DOHH2 (cell line): ENCODE measurements at regions not wholly inside any gene's neighbourhood (a gene's known extent, or its start where the extent isn't known, plus 50 kb on each side); places are given as distances from the start of the nearest gene placed in this dataset.

Source experiments
- H3F3A ChIP-seq: fragments of 200-600 bp; sonication (generic), shearing (Covaris generic); 2 replicates; pipeline ENCODE4 v1.6.0; 2016; ENCODE audit warnings: antibody characterized with exemption, mild to moderate bottlenecking; ENCODE audit not compliant: control insufficient read depth, insufficient read depth
- H3K27ac ChIP-seq: fragments of 200-600 bp; sonication (generic); 2 replicates; pipeline ENCODE4 v1.5.1; 2014; ENCODE audit warnings: low read depth, mild to moderate bottlenecking, low read length, moderate library complexity
- H3K27me3 ChIP-seq: fragments of 200-600 bp; sonication (generic); 2 replicates; pipeline ENCODE4 v1.6.1; 2014; ENCODE audit warnings: mild to moderate bottlenecking, low read length, mixed read lengths; ENCODE audit not compliant: control insufficient read depth
- H3K36me3 ChIP-seq: fragments of 200-600 bp; sonication (generic); 2 replicates; pipeline ENCODE4 v1.6.1; 2014; ENCODE audit warnings: mild to moderate bottlenecking, low read length, moderate library complexity, mixed read lengths; ENCODE audit not compliant: control insufficient read depth
- H3K4me1 ChIP-seq: fragments of 200-600 bp; sonication (generic); 2 replicates; pipeline ENCODE4 v1.6.1; 2014; ENCODE audit warnings: mild to moderate bottlenecking, low read length, mixed read lengths; ENCODE audit not compliant: control insufficient read depth
- H3K4me2 ChIP-seq: fragments of 200-600 bp; sonication (generic); 2 replicates; pipeline ENCODE4 v1.6.0; 2014; ENCODE audit warnings: mild to moderate bottlenecking, low read length, moderate library complexity
- H3K4me3 ChIP-seq: fragments of 200-600 bp; sonication (generic); 2 replicates; pipeline ENCODE4 v1.5.1; 2014; ENCODE audit warnings: mild to moderate bottlenecking, low read length, mixed read lengths
- H3K79me2 ChIP-seq: fragments of 200-600 bp; sonication (generic); 2 replicates; pipeline ENCODE4 v1.6.1; 2014; ENCODE audit warnings: mild to moderate bottlenecking, low read length, mixed read lengths; ENCODE audit not compliant: control insufficient read depth
- H3K9me2 ChIP-seq: fragments of 200-600 bp; sonication (generic); replicated peaks from 2 replicates; pipeline ENCODE4 v1.6.1; 2014; ENCODE audit warnings: mild to moderate bottlenecking, low read length, mixed read lengths; ENCODE audit not compliant: control insufficient read depth
- H3K9me3 ChIP-seq: fragments of 200-600 bp; sonication (generic); 2 replicates; pipeline ENCODE4 v1.6.1; 2014; ENCODE audit warnings: antibody characterized with exemption, low read length, mixed read lengths; ENCODE audit not compliant: control insufficient read depth, insufficient read depth
- H4K20me1 ChIP-seq: fragments of 200-600 bp; sonication (generic); 2 replicates; pipeline ENCODE4 v1.6.0; 2014; ENCODE audit warnings: low read depth, mild to moderate bottlenecking, antibody characterized with exemption, low read length, moderate library complexity; ENCODE audit not compliant: control insufficient read depth, insufficient read depth
- CTCF ChIP-seq: fragments of 200-600 bp; sonication (generic); IDR thresholded peaks from one replicate; pipeline ENCODE4 v1.5.1; 2014; ENCODE audit warnings: antibody characterized with exemption, mild to moderate bottlenecking, low read depth, low read length; ENCODE audit not compliant: poor library complexity, severe bottlenecking
- EZH2phosphoT487 ChIP-seq: fragments of 200-600 bp; sonication (generic); IDR thresholded peaks from 2 replicates; pipeline ENCODE4 v1.6.1; 2017; ENCODE audit warnings: borderline replicate concordance, mild to moderate bottlenecking, antibody characterized with exemption, low read length, moderate library complexity, mixed read lengths

- no peaks in the 10 kb centered on the region for H3K4me1 ChIP-seq
- H3K4me3 ChIP-seq: no peak overlapping the region
- H3K27me3 ChIP-seq: no peaks in the 10 kb centered on the region
- no peak for TF ChIP-seq EZH2phosphoT487
- TF ChIP-seq CTCF: no peak
- H3K9me3 ChIP-seq: no peaks in the 10 kb centered on the region
- no peaks in the 10 kb centered on the region for H3K79me2 ChIP-seq
- H3F3A ChIP-seq: no peaks in the 10 kb centered on the region
- H3K4me2 ChIP-seq: no peak overlapping the region
- H3K9me2 ChIP-seq: no peaks in the 10 kb centered on the region
- H3K27ac ChIP-seq: no peak overlapping the region
- no peaks in the 10 kb centered on the region for H3K36me3 ChIP-seq
- H4K20me1 ChIP-seq: no peaks in the 10 kb centered on the region
Measured at GRCh38 chr3:63029326-63029725, 154.1 kb upstream of the CADPS start.

- Histone ChIP-seq H3K4me1 (no peaks in the 10 kb centered on the region), H3K9me2 (no peaks in the 10 kb centered on the region), H3K27me3 (no peaks in the 10 kb centered on the region), H3K9me3 (no peaks in the 10 kb centered on the region), H3K36me3 (no peaks in the 10 kb centered on the region), H3K4me3 (no peak overlapping the region), H4K20me1 (no peaks in the 10 kb centered on the region), H3K4me2 (no peak overlapping the region), H3K79me2 (no peaks in the 10 kb centered on the region), H3F3A (no peaks in the 10 kb centered on the region), H3K27ac (no peak overlapping the region)
- TF ChIP-seq CTCF (no peak), EZH2phosphoT487 (no peak)
Measured at GRCh38 chr3:63029921-63030320, 154.7 kb upstream of the CADPS start.

GRCh38 chr3:63030666-63031065 lies 155.4 kb upstream of the CADPS start:
- H3K4me2 ChIP-seq: no peak overlapping the region
- H3K4me1 ChIP-seq: no peaks in the 10 kb centered on the region
- H3F3A ChIP-seq: no peaks in the 10 kb centered on the region
- H3K27me3 ChIP-seq: no peaks in the 10 kb centered on the region
- H4K20me1 ChIP-seq: no peaks in the 10 kb centered on the region
- no peaks in the 10 kb centered on the region for H3K9me2 ChIP-seq
- no peaks in the 10 kb centered on the region for H3K79me2 ChIP-seq
- H3K9me3 ChIP-seq: no peaks in the 10 kb centered on the region
- no peaks in the 10 kb centered on the region for H3K36me3 ChIP-seq
- no peak overlapping the region for H3K4me3 ChIP-seq
- H3K27ac ChIP-seq: no peak overlapping the region
- no peak for TF ChIP-seq CTCF
- no peak for TF ChIP-seq EZH2phosphoT487

GRCh38 chr3:63032881-63033280 lies 157.7 kb upstream of the CADPS start:
- TF ChIP-seq EZH2phosphoT487 (no peak), CTCF (no peak)
- H4K20me1 ChIP-seq: no peaks in the 10 kb centered on the region
- H3K27me3 ChIP-seq: no peaks in the 10 kb centered on the region
- H3K79me2 ChIP-seq: no peaks in the 10 kb centered on the region
- no peaks in the 10 kb centered on the region for H3K36me3 ChIP-seq
- H3K27ac ChIP-seq: no peak overlapping the region
- H3F3A ChIP-seq: no peaks in the 10 kb centered on the region
- no peak overlapping the region for H3K4me2 ChIP-seq
- H3K9me2 ChIP-seq: no peaks in the 10 kb centered on the region
- H3K9me3 ChIP-seq: no peaks in the 10 kb centered on the region
- no peak overlapping the region for H3K4me3 ChIP-seq
- no peaks in the 10 kb centered on the region for H3K4me1 ChIP-seq
